ENCODE measurements at regions not wholly inside any gene's neighbourhood (a gene's known extent, or its start where the extent isn't known, plus 50 kb on each side); places are given as distances from the start of the nearest gene placed in this dataset.
"Not testable (repeated sequence)": the region's sequence is repeated elsewhere in the genome, so short reads cannot be mapped to it uniquely, and the experiment has no call there.

- no peak for DNase-seq
Measured at GRCh38 chr3:198096015-198096414, 136.0 kb downstream of the LMLN start.

DNA sequence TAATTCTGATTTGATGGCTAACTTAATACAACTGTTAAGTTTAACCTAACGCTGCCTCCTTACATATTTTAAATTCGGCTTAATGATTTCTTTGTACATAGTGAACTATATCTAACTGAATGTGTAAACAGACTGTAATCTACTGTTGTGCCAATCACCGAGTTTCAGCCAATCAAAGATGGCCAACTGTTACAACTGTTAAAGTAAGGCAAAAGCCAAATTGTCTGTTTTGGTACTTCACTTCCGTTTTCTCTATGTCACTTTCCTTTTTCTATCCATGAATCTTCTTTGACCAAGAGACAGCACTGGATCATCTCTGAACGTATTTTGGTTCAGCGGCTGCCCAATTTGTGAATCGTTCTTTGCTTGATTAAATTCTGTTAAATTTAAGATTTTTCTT lies 137.0 kb downstream of the LMLN start:
- DNase-seq, result no peak

DNA sequence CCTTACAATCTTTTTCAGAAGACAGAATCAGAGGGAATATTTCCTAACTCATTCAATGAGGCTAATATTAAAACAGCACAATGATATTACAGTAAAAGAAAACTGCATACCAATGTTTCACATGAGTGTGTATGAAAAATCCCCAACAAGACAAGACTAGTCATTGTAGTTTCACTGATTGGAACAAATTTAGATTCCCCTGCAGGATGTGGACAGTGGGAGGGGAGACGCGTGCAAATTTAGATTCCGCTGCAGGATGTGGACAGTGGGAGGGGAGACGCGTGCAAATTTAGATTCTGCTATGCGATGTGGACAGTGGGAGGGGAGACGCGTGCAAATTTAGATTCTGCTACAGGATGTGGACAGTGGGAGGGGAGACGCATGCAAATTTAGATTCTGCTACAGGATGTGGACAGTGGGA lies 138.7 kb downstream of the LMLN start:
- not testable (repeated sequence) for DNase-seq

GRCh38 chr3:198103070-198103469 lies 143.1 kb downstream of the LMLN start:
- DNase-seq, result not testable (repeated sequence)

DNA sequence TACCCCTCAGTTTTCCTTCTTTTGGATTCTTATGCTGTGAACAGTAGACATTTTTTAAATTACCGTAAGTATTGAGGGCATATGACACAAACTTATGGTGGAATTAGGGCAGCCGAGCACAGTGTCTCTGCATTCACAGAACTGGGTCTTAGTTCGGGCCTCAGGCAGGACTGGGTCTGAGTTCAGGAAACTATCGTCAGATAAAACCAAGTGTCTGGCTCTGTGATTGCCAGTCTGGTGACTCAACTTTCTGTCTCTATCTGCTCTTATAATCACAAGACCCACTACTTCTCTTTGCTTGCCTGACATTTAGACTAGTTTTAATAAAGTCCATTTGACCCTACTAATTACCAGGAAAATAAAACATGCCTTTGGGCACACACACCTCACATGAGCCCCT lies 146.2 kb downstream of the LMLN start:
- no peak for DNase-seq

GRCh38 chr3:198107840-198108734 lies 148.1 kb downstream of the LMLN start:
- no peak for DNase-seq

DNA sequence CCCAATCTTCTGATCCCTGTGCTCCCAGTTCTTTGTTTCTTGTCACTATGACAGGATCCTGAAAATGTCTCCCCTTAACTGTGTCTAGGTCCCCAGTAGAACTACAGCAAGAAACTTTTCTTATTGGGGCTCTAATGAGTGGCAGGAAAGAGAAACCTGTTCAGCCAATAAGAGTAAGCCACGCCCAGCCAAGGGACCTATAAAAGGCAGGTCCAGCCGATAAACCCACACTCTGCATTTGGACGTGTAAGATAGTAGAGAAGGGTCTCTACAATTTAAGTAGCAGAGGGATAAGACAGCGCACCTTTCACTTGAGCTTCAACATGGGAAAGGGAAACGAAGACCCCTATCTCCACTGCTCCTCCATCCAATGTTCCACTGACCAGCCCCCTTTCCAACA lies 149.9 kb downstream of the LMLN start:
- DNase-seq, result no peak

- no peak for DNase-seq
Measured at GRCh38 chr3:198112031-198112430, 152.0 kb downstream of the LMLN start.

DNA sequence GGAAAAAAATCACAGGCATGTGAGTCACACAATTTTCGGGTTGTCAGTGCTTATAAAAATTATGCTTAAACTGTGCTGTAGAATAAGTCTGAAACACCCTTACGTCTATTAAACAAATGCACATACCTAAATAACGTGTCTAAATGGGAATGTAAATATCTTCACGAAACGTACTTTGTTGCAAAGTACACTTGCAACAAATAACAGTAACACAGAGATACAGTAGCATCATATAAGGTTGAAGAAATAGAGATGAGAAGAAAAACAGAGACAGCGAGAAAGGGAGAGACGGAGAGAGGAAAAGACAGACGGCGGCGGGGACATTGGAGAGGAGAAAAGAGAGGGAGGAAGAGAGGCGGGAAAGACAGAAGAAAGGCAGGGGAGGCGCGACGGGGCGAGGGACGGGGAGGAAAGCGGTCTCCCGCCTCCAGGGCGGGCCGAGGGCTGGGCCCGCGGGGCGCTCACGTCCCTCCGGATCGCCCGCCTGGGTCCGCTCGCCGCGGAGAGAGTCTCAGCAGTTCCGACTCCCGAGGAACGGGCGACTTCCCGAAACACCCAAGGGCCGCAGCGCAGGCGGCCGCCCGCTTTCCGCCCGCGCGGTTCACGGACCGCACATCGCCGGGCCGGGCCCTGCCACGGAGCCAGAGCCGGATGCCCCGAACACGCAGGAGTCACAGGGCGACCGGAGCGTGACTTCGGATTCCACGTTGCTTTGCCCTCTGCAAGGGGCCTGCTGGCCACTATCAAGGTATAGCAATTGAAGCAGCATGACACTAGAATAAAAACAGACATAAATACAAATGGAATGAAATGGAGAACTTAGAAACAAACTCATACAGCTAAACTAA lies 153.4 kb downstream of the LMLN start:
- DNase-seq, result no peak

GRCh38 chr3:198114516-198114915 lies 154.5 kb downstream of the LMLN start:
- not testable (repeated sequence) for DNase-seq

- DNase-seq, result not testable (repeated sequence)
Measured at GRCh38 chr3:198122184-198122583, 162.2 kb downstream of the LMLN start.

- DNase-seq, result not testable (repeated sequence)
Measured at GRCh38 chr3:198137038-198137835, 177.2 kb downstream of the LMLN start.

DNA sequence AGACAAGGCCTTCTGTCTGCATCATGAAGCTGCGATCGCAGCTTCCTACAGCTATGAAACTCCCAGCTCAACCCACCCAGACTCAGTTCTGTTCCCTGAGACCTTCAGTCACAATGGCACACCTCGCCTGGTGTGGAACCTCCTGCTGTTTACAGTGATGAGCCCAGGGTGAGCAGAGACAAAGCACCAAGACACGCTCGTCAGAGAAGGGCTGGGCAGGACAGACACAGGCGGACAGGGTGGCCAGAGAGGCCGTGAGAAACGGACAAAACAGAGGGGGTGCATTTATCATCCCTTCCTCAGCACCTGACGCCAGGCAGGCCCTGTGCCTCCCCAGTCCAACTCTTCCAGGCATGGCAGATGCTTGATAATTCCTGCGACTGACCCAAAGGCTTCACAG lies 178.2 kb downstream of the LMLN start:
- not testable (repeated sequence) for DNase-seq

- not testable (repeated sequence) for DNase-seq
Measured at GRCh38 chr3:198139037-198139436, 179.0 kb downstream of the LMLN start.

DNA sequence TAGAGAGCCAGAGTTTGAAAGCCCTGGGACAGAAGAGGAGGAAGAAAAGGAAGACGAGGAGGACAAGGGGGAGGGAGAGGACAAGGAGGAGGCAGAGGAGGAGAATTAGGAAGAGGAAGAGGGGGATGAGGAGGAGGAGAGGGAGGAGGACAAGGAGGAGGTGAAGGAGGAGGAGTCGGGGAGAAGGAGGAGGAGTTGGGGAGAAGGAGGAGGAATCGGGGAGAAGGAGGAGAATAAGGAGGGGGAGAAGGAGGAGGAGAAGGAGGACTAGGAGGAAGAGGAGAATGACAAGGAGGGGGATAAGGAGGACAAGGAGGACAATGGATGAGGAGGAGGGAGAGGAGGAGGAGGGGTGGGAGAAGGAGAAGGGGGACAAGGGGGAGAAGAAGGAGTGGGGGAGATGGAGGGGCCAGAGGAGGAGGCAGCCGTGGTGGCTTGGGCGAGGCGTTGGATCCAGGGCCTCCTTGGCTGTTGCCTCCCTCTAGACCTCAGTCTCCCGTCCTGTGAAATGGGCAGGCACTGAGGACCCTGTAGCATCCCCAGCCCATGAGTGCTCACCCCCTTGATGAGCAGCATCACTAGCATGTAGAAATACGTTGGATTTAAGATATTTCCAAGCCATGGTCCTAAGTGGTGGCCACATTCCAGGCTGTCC lies 179.6 kb downstream of the LMLN start:
- DNase-seq, result not testable (repeated sequence)

DNA sequence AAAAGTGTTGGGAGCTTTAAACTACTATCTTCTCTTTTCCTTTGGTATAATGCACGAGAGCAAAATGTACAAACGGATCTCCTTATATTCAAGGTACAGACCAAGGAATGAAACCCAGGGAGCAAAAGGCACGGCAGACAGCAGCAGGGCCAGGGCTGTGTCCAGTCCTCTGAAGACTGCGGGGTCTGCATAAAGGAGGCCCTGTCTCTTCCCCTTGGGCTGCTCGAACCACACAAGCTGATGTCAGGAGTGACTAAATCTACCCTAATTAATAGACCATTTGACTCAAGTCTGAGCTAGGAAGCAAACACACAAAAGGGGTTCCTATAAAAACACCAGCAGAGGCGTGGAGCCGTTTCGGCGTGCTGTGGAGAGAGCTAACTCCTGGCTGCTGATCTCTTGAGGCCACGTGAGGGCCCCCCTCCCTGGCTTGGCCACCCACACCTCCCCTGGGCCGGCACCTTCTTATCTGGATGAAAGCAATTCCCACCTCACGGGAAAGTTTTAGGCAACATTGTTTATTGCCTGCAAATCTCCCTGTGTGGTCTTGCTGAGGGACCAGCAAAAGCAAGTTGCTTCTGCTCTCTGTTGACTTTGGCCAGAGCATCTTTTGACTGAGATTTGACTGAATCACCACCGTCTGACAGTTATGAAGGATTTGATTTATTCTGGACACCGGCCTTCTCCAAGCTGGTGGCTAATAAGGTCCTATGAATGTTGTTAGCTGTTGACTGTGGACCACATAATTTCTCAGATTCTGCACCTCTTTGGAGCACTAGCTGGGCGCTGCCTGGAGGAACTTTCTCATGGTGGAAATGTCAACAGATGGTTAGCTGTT lies 183.5 kb downstream of the LMLN start:
- DNase-seq, result not testable (repeated sequence)

GRCh38 chr3:198145231-198145784 lies 185.3 kb downstream of the LMLN start:
- not testable (repeated sequence) for DNase-seq

DNA sequence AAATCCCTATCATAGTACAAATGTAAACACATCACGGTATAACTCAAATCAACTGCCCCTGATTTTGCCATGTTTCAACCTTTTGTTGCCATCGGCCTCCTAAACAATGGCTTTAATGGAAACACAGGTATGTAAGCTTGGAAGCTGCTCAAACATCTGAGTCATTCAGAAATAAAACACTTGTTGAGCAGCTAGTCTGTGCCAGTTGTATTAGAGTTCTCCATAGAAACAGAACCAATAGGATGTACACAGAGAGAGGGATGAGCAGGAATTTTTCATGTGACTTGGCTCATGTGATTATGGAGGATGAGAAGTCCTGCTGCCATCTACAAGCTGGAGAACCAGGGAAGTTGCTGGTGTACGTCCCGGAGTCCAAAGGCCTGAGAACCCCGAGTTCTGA lies 186.1 kb downstream of the LMLN start:
- not testable (repeated sequence) for DNase-seq

- not testable (repeated sequence) for DNase-seq
Measured at GRCh38 chr3:198146559-198147164, 186.6 kb downstream of the LMLN start.

GRCh38 chr3:198147213-198147612 lies 187.2 kb downstream of the LMLN start:
- not testable (repeated sequence) for DNase-seq

Measured in activated effector memory CD4-positive, alpha-beta T cell treated with anti-CD3 and anti-CD28 coated beads, Interleukin-2, amount 50 U/mL, for 16 hours (primary cell).